OCI-LY7 (cell line): ENCODE measurements at regions not wholly inside any gene's neighbourhood (a gene's known extent, or its start where the extent isn't known, plus 50 kb on each side); places are given as distances from the start of the nearest gene placed in this dataset.

Experiments used
- BruUV-seq: library from RNA; stranded (reverse); fragments of 400-500 nt; replicated peaks from 2 replicates; lab custom pipeline; 2021; lab: Mats Ljungman, UMichigan
- CTCF ChIA-PET: fragments of 300-600 bp; sonication (Branson Sonifier 250); formaldehyde crosslinking; loops from one replicate; lab custom pipeline; 2022; ENCODE audit warnings: antibody characterized with exemption; ENCODE audit not compliant: unreplicated experiment; lab: Charles Lee
- POLR2A ChIA-PET: fragments of 300-600 bp; sonication (Branson Sonifier 250); formaldehyde crosslinking; loops from one replicate; lab custom pipeline; 2022; ENCODE audit warnings: antibody characterized with exemption; lab: Charles Lee
- DNase-seq: peaks from one replicate; pipeline ENCODE4 v3.0.0-alpha.2; 2015; ENCODE audit warnings: low spot score
- H2AFZ ChIP-seq: fragments of 200-600 bp; sonication (generic), shearing (Covaris generic); 2 replicates; pipeline ENCODE4 v1.6.1; 2014; ENCODE audit warnings: mild to moderate bottlenecking, antibody characterized with exemption, low read length, moderate library complexity
- H3K27ac ChIP-seq: fragments of 200-600 bp; sonication (generic); 2 replicates; pipeline ENCODE4 v1.5.1; 2014; ENCODE audit warnings: mixed run types, low read depth, mild to moderate bottlenecking, moderate library complexity, low read length, inconsistent platforms; ENCODE audit not compliant: poor library complexity, severe bottlenecking
- H3K36me3 ChIP-seq: fragments of 200-600 bp; sonication (generic); 2 replicates; pipeline ENCODE4 v1.6.1; 2014; ENCODE audit warnings: mild to moderate bottlenecking, antibody characterized with exemption, low read length, moderate library complexity, mixed read lengths; ENCODE audit not compliant: insufficient read depth
- H3K4me1 ChIP-seq: fragments of 200-600 bp; sonication (generic); 2 replicates; pipeline ENCODE4 v1.5.1; 2014; ENCODE audit warnings: mild to moderate bottlenecking, low read length; ENCODE audit not compliant: insufficient read depth, poor library complexity, severe bottlenecking
- H3K4me2 ChIP-seq: fragments of 200-600 bp; sonication (generic); 2 replicates; pipeline ENCODE4 v1.6.1; 2014; ENCODE audit warnings: mild to moderate bottlenecking, low read length
- H3K4me3 ChIP-seq: fragments of 200-600 bp; sonication (generic); 2 replicates; pipeline ENCODE4 v1.5.1; 2014; ENCODE audit warnings: mild to moderate bottlenecking, low read depth, low read length; ENCODE audit not compliant: poor library complexity, severe bottlenecking
- H3K79me2 ChIP-seq: fragments of 200-600 bp; sonication (generic); 2 replicates; pipeline ENCODE4 v1.6.1; 2016; ENCODE audit warnings: low read depth, mild to moderate bottlenecking, low read length, moderate library complexity, mixed read lengths; ENCODE audit not compliant: insufficient read depth
- H3K9me2 ChIP-seq: fragments of 200-600 bp; sonication (generic); 2 replicates; pipeline ENCODE4 v1.6.1; 2016; ENCODE audit warnings: mild to moderate bottlenecking, low read length, mixed read lengths; ENCODE audit not compliant: insufficient read depth
- H3K9me3 ChIP-seq: fragments of 200-600 bp; sonication (generic); 2 replicates; pipeline ENCODE4 v1.6.1; 2014; ENCODE audit warnings: mild to moderate bottlenecking, mixed run types, low read length, mixed read lengths
- H4K20me1 ChIP-seq: fragments of 200-600 bp; sonication (generic); 2 replicates; pipeline ENCODE4 v1.6.1; 2014; ENCODE audit warnings: mild to moderate bottlenecking, antibody characterized with exemption, low read length, moderate library complexity, mixed read lengths; ENCODE audit not compliant: insufficient read depth
- CTCF ChIP-seq: fragments of 200-600 bp; sonication (generic); conservative IDR thresholded peaks from 2 replicates; pipeline ENCODE4 v1.5.1; 2014; ENCODE audit warnings: mild to moderate bottlenecking, antibody characterized with exemption, low read length, moderate library complexity, mixed read lengths
- EZH2phosphoT487 ChIP-seq: fragments of 200-600 bp; sonication (generic); IDR thresholded peaks from 2 replicates; pipeline ENCODE4 v1.6.1; 2018; ENCODE audit warnings: low read depth, borderline replicate concordance, mild to moderate bottlenecking, mixed run types, antibody characterized with exemption, low read length, moderate library complexity, mixed read lengths
- intact Hi-C: fragments of 100-400 bp; cut with micrococcal nuclease; formaldehyde crosslinking; loops from one replicate; pipeline ENCODE4 v1.10.0; 2022; ENCODE audit not compliant: unreplicated experiment

GRCh38 chr12:43118234-43118633, 433.8 kb downstream of the ADAMTS20 start:
- Histone ChIP-seq H3K9me3 (no peaks in the 10 kb centered on the region), H3K9me2 (no peaks in the 10 kb centered on the region), H3K36me3 (no peaks in the 10 kb centered on the region), H3K4me1 (no peaks in the 10 kb centered on the region), H2AFZ (no peak overlapping the region), H3K4me3 (no peak overlapping the region), H3K4me2 (no peak overlapping the region), H4K20me1 (no peaks in the 10 kb centered on the region), H3K27ac (no peak overlapping the region), H3K79me2 (no peaks in the 10 kb centered on the region)
- POLR2A ChIA-PET, result no interaction called here
- intact Hi-C loops, result no loop called here
- BruUV-seq, result no TSS peak
- TF ChIP-seq CTCF, result no peak
- no peak for TF ChIP-seq EZH2phosphoT487
- no peak for DNase-seq
- CTCF ChIA-PET, result no interaction called here

GRCh38 chr12:43117226-43117930, 434.6 kb downstream of the ADAMTS20 start:
- Histone ChIP-seq H3K4me2 (no peak overlapping the region), H3K4me1 (no peaks in the 10 kb centered on the region), H3K27ac (no peak overlapping the region), H4K20me1 (no peaks in the 10 kb centered on the region), H3K36me3 (no peaks in the 10 kb centered on the region), H3K9me3 (no peaks in the 10 kb centered on the region), H3K9me2 (no peaks in the 10 kb centered on the region), H3K4me3 (no peak overlapping the region), H2AFZ (no peak overlapping the region), H3K79me2 (no peaks in the 10 kb centered on the region)
- no TSS peak for BruUV-seq
- POLR2A ChIA-PET, result no interaction called here
- TF ChIP-seq CTCF (no peak), EZH2phosphoT487 (no peak)
- DNase-seq, result no peak
- CTCF ChIA-PET, result interaction anchor here (1.4 kb wide), 1 partner anchor 14 kb away, joined by 4 read pairs; no protein-coding TSS in a partner anchor
- intact Hi-C loops, result no loop called here

- CTCF ChIA-PET, result no interaction called here
- no peaks in the 10 kb centered on the region for H3K36me3 ChIP-seq
- no peaks in the 10 kb centered on the region for H3K9me3 ChIP-seq
- no TSS peak for BruUV-seq
- intact Hi-C loops, result no loop called here
- H3K79me2 ChIP-seq, result no peaks in the 10 kb centered on the region
- no peaks in the 10 kb centered on the region for H4K20me1 ChIP-seq
- no peak for DNase-seq
- no peaks in the 10 kb centered on the region for H3K9me2 ChIP-seq
- H3K27ac ChIP-seq, result no peak overlapping the region
- no peak overlapping the region for H2AFZ ChIP-seq
- no peak overlapping the region for H3K4me2 ChIP-seq
- no peaks in the 10 kb centered on the region for H3K4me1 ChIP-seq
- H3K4me3 ChIP-seq, result no peak overlapping the region
- POLR2A ChIA-PET, result interaction anchor here (1.4 kb wide), 1 partner anchor 18 kb away, joined by 3 read pairs; no protein-coding TSS in a partner anchor
- TF ChIP-seq EZH2phosphoT487 (no peak), CTCF (no peak)
Measured at GRCh38 chr12:43115441-43116160, 436.4 kb downstream of the ADAMTS20 start.
